Lung (tissue), 11 donors: ENCODE measurements at regions not wholly inside any gene's neighbourhood (a gene's known extent, or its start where the extent isn't known, plus 50 kb on each side); places are given as distances from the start of the nearest gene placed in this dataset.

Experiments used
- ATAC-seq: fragments of 200-7000 bp; cut with Tn5 transposase; one replicate; pipeline ENCODE4 v1.9.1; 2020; ENCODE audit warnings: moderate number of reproducible peaks; ENCODE audit not compliant: insufficient read depth, low FRiP score
- DNase-seq, 3 donors: peaks; one replicate each; pipeline ENCODE4 v3.0.0-alpha.2; 2013 to 2017
- H3K27ac ChIP-seq, 2 donors: one replicate each; pipeline ENCODE4 v1.5.1; 2013; ENCODE audit warnings: mild to moderate bottlenecking in 2 of 2, moderate library complexity in 2 of 2, control low read depth in 1 of 2, inconsistent platforms in 1 of 2, low read depth in 1 of 2, low read length in 1 of 2
- H3K27me3 ChIP-seq, 3 donors: one replicate each; pipeline ENCODE4 v1.5.1; 2013; ENCODE audit warnings: low read length in 2 of 3; ENCODE audit not compliant: control insufficient read depth in 3 of 3, insufficient read depth in 3 of 3
- H3K36me3 ChIP-seq, 4 donors: one replicate each; pipeline ENCODE4 v1.5.1; 2013; ENCODE audit warnings: low read length in 4 of 4, mild to moderate bottlenecking in 1 of 4, moderate library complexity in 1 of 4; ENCODE audit not compliant: control insufficient read depth in 4 of 4, insufficient read depth in 4 of 4
- H3K4me1 ChIP-seq, 5 donors: one replicate each; pipeline ENCODE4 v1.5.1; 2013; ENCODE audit warnings: low read length in 5 of 5, mild to moderate bottlenecking in 2 of 5, moderate library complexity in 1 of 5; ENCODE audit not compliant: control insufficient read depth in 5 of 5, insufficient read depth in 5 of 5
- H3K4me3 ChIP-seq: one replicate; pipeline ENCODE4 v1.5.1; 2013; ENCODE audit warnings: mild to moderate bottlenecking, control low read depth, moderate library complexity
- H3K9ac ChIP-seq, 2 donors: one replicate each; pipeline ENCODE4 v1.5.1; 2013; ENCODE audit warnings: low read length in 2 of 2, control low read depth in 1 of 2; ENCODE audit not compliant: insufficient read depth in 1 of 2
- H3K9me3 ChIP-seq, 4 donors: one replicate each; pipeline ENCODE4 v1.5.1; 2013; ENCODE audit warnings: low read length in 3 of 4, mild to moderate bottlenecking in 1 of 4, moderate library complexity in 1 of 4; ENCODE audit not compliant: control insufficient read depth in 4 of 4, insufficient read depth in 3 of 4
- CTCF ChIP-seq: IDR thresholded peaks from 2 replicates; pipeline ENCODE4 v1.5.1; 2012; ENCODE audit warnings: mild to moderate bottlenecking; ENCODE audit errors: control extremely low read depth, extremely low read depth
- WGBS, 2 donors: extraction: QIAGEN DNeasy Blood & Tissue Kit; methylation state at CpG; one replicate each; pipeline ENCODE4 v1.1.7; 2013; 5-methylcytosine and 5-hydroxymethylcytosine counted together
- donor health status: control.
- donor health status: control.
- donor health status: Bipolar disorder and iron deficiency.
- donor health status: healthy.
- donor health status: DM: yes; HTN: yes; CAD: no.

- no peak overlapping the region for H3K9ac ChIP-seq
- H3K27ac ChIP-seq, result no peak overlapping the region
- no peak for TF ChIP-seq CTCF
- H3K27me3 ChIP-seq, result peaks cover 0 to 9% (median 2%) of the 10 kb centered on the region in 3 donors
- H3K4me3 ChIP-seq, result no peak overlapping the region
- H3K36me3 ChIP-seq, result no peaks in the 10 kb centered on the region
- no peaks in the 10 kb centered on the region for H3K9me3 ChIP-seq
- peaks cover 0 to 6% (median 0%) of the 10 kb centered on the region in 5 donors for H3K4me1 ChIP-seq
- ATAC-seq, result no peak
- no peak for DNase-seq
- WGBS, 2 donors, result 79 to 83% methylated on average over 2 of the region's 2 CpGs
Observed at GRCh38 chr3:101123081-101123480, 129.9 kb upstream of the ABI3BP start.

GRCh38 chr3:101122681-101123080 lies 129.5 kb upstream of the ABI3BP start:
- Histone ChIP-seq H3K4me3 (no peak overlapping the region), H3K9me3 (no peaks in the 10 kb centered on the region), H3K27me3 (peaks cover 0 to 9% (median 2%) of the 10 kb centered on the region in 3 donors), H3K9ac (no peak overlapping the region), H3K27ac (no peak overlapping the region), H3K36me3 (no peaks in the 10 kb centered on the region), H3K4me1 (peaks cover 0 to 2% (median 0%) of the 10 kb centered on the region in 5 donors)
- WGBS, 2 donors, result 84 to 91% methylated on average over 2 of the region's 2 CpGs
- TF ChIP-seq CTCF, result no peak
- no peak for ATAC-seq
- DNase-seq, result no peak

- Histone ChIP-seq H3K9me3 (no peaks in the 10 kb centered on the region), H3K36me3 (no peaks in the 10 kb centered on the region), H3K27me3 (peaks cover 0 to 3% (median 0%) of the 10 kb centered on the region in 3 donors), H3K4me1 (no peaks in the 10 kb centered on the region), H3K4me3 (no peak overlapping the region), H3K27ac (no peak overlapping the region), H3K9ac (no peak overlapping the region)
- ATAC-seq, result no peak
- WGBS, 2 donors, result 88 to 90% methylated on average over 2 of the region's 2 CpGs
- no peak for TF ChIP-seq CTCF
- no peak for DNase-seq
Observed at GRCh38 chr3:101120039-101120438, 126.8 kb upstream of the ABI3BP start.

DNA sequence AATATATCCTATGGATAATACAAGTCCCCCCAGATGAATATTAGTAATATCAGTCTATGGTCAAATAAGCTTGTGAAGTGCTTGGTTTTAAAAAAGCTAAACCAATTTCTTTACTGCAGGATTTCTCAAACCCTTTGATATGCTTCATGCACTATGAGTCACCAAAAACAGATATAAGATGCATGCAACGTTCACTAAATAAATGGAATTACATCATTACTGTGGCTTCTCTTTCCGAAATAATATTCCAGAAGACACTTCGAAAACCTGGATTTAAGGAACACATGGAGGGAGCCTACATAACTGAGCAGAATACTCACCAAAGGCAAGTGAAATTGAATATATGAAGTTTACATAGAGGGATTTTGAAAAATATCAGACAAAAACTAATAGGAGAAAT lies 126.3 kb upstream of the ABI3BP start:
- Histone ChIP-seq H3K36me3 (no peaks in the 10 kb centered on the region), H3K27ac (no peak overlapping the region), H3K27me3 (peaks cover 0 to 3% (median 0%) of the 10 kb centered on the region in 3 donors), H3K9me3 (no peaks in the 10 kb centered on the region), H3K4me3 (no peak overlapping the region), H3K4me1 (no peaks in the 10 kb centered on the region), H3K9ac (no peak overlapping the region)
- no peak for TF ChIP-seq CTCF
- no peak for ATAC-seq
- no peak for DNase-seq
- 82 to 90% methylated on average over 3 of the region's 3 CpGs for WGBS, 2 donors
